Sigmoid colon (tissue), 6 donors: ENCODE measurements at regions not wholly inside any gene's neighbourhood (a gene's known extent, or its start where the extent isn't known, plus 50 kb on each side); places are given as distances from the start of the nearest gene placed in this dataset.
A peak's percentile ranks its signal among the peaks of the same experiment; 100 is the strongest.

Experiments used
- DNase-seq: peaks from one replicate; pipeline ENCODE4 v3.0.0-alpha.2; 2019
- H3K27ac ChIP-seq, 4 donors: fragments of 200-600 bp; sonication (generic); one replicate each; pipeline ENCODE4 v1.5.1; 2016 to 2019; ENCODE audit warnings: mild to moderate bottlenecking in 1 of 4
- H3K27me3 ChIP-seq, 3 donors: fragments of 200-600 bp; sonication (generic); one replicate each; pipeline ENCODE4 v1.5.1; 2019; ENCODE audit warnings: mild to moderate bottlenecking in 1 of 3
- H3K36me3 ChIP-seq, 4 donors: fragments of 200-600 bp; sonication (generic); one replicate each; pipeline ENCODE4 v1.5.1; 2016 to 2019
- H3K4me1 ChIP-seq, 4 donors: fragments of 200-600 bp; sonication (generic); one replicate each; pipeline ENCODE4 v1.5.1; 2017 to 2019
- H3K4me3 ChIP-seq, 4 donors: fragments of 200-600 bp; sonication (generic); one replicate each; pipeline ENCODE4 v1.5.1; 2017 to 2019; ENCODE audit warnings: mild to moderate bottlenecking in 2 of 4, moderate library complexity in 1 of 4
- H3K9me3 ChIP-seq, 4 donors: fragments of 200-600 bp in 3 of 4; sonication (generic) in 3 of 4; one replicate each; pipeline versions ENCODE4 v1.5.1 to v1.6.1; 2013 to 2019
- CTCF ChIP-seq, 4 experiments: fragments of 450-650 bp in 3 of 4; fragments of 200-600 bp in 1 of 4; IDR thresholded peaks; one replicate each; pipeline ENCODE4 v1.5.1; 2016 to 2019; ENCODE audit warnings: antibody characterized with exemption in 4 of 4, mild to moderate bottlenecking in 3 of 4, moderate library complexity in 2 of 4
- EP300 ChIP-seq, 4 donors: sonication (generic); formaldehyde crosslinking; IDR thresholded peaks; one replicate each; pipeline ENCODE4 v1.6.1; 2017; ENCODE audit warnings: antibody characterized with exemption in 4 of 4
- POLR2A ChIP-seq, 2 donors: fragments of 450-650 bp; IDR thresholded peaks; one replicate each; pipeline ENCODE4 v1.6.1; 2016; ENCODE audit warnings: antibody characterized with exemption in 2 of 2, mild to moderate bottlenecking in 2 of 2, moderate library complexity in 2 of 2
- POLR2AphosphoS5 ChIP-seq, 4 donors: sonication (generic); formaldehyde crosslinking; IDR thresholded peaks; one replicate each; pipeline ENCODE4 v1.6.1; 2017; ENCODE audit warnings: antibody characterized with exemption in 4 of 4
- WGBS, 2 donors: extraction: QIAGEN DNeasy Blood & Tissue Kit; methylation state at CpG; one replicate each; pipeline ENCODE4 v1.1.7; 2013; 5-methylcytosine and 5-hydroxymethylcytosine counted together
- intact Hi-C: fragments of 100-400 bp; cut with DNase I; formaldehyde crosslinking; loops from one replicate; pipeline ENCODE4 v1.15.1; 2023
- donor health status: healthy with polysubstance abuse.
- donor health status: healthy.

GRCh38 chr11:119506436-119506835 is 83.5 kb upstream of the THY1 start:
- DNase-seq = no peak
- no peaks in the 10 kb centered on the region for H3K27me3 ChIP-seq
- H3K4me1 ChIP-seq = peaks cover 0 to 12% (median 5%) of the 10 kb centered on the region in 4 donors
- intact Hi-C loops = no loop called here
- no peak overlapping the region for H3K4me3 ChIP-seq
- WGBS, 2 donors = 45 to 61% methylated on average over 3 of the region's 3 CpGs
- H3K9me3 ChIP-seq = no peaks in the 10 kb centered on the region
- no peaks in the 10 kb centered on the region for H3K36me3 ChIP-seq
- H3K27ac ChIP-seq = peak overlapping the region in 1 of 4 donors; percentile 46
- peak; percentile 43 to 78 (median 58) for TF ChIP-seq POLR2AphosphoS5 (IDR thresholded peaks at IDR 0.05)
- TF ChIP-seq EP300 (IDR thresholded peaks at IDR 0.05) = no peak

- peak overlapping the region in 1 of 4 donors; percentile 46 for H3K27ac ChIP-seq
- intact Hi-C loops = no loop called here
- DNase-seq = peak; percentile 76
- H3K4me1 ChIP-seq = peaks cover 0 to 12% (median 5%) of the 10 kb centered on the region in 4 donors
- no peaks in the 10 kb centered on the region for H3K27me3 ChIP-seq
- TF ChIP-seq POLR2AphosphoS5 (IDR thresholded peaks at IDR 0.05) (peak in 1 of 4 donors; percentile 36), EP300 (IDR thresholded peaks at IDR 0.05) (no peak)
- H3K4me3 ChIP-seq = no peak overlapping the region
- no peaks in the 10 kb centered on the region for H3K9me3 ChIP-seq
- H3K36me3 ChIP-seq = no peaks in the 10 kb centered on the region
- WGBS, 2 donors = 87 to 90% methylated on average over 8 of the region's 8 CpGs
These were observed 82.9 kb upstream of the THY1 start for GRCh38 chr11:119505861-119506260.

GRCh38 chr11:119505071-119505470 is 82.1 kb upstream of the THY1 start:
- H3K27me3 ChIP-seq = no peaks in the 10 kb centered on the region
- intact Hi-C loops = no loop called here
- no peak for DNase-seq
- TF ChIP-seq POLR2AphosphoS5 (IDR thresholded peaks at IDR 0.05) (no peak), CTCF (IDR thresholded peaks at IDR 0.05) (no peak), EP300 (IDR thresholded peaks at IDR 0.05) (no peak), POLR2A (IDR thresholded peaks at IDR 0.05) (no peak)
- no peak overlapping the region for H3K27ac ChIP-seq
- no peaks in the 10 kb centered on the region for H3K36me3 ChIP-seq
- H3K9me3 ChIP-seq = no peaks in the 10 kb centered on the region
- WGBS, 2 donors = 88 to 89% methylated on average over 5 of the region's 5 CpGs
- H3K4me3 ChIP-seq = no peak overlapping the region
- H3K4me1 ChIP-seq = peaks cover 0 to 7% (median 4%) of the 10 kb centered on the region in 4 donors

GRCh38 chr11:119504371-119504770 is 81.4 kb upstream of the THY1 start:
- Histone ChIP-seq H3K4me1 (peaks cover 0 to under 1% (median under 1%) of the 10 kb centered on the region in 4 donors), H3K27ac (no peak overlapping the region), H3K4me3 (no peak overlapping the region), H3K27me3 (no peaks in the 10 kb centered on the region), H3K9me3 (no peaks in the 10 kb centered on the region), H3K36me3 (no peaks in the 10 kb centered on the region)
- no peak for TF ChIP-seq POLR2AphosphoS5 (IDR thresholded peaks at IDR 0.05)
- TF ChIP-seq EP300 (IDR thresholded peaks at IDR 0.05) = no peak
- TF ChIP-seq CTCF (IDR thresholded peaks at IDR 0.05) = no peak
- no peak for TF ChIP-seq POLR2A (IDR thresholded peaks at IDR 0.05)
- intact Hi-C loops = no loop called here
- WGBS, 2 donors = 83 to 85% methylated on average over 1 of the region's 1 CpG
- DNase-seq = no peak

GRCh38 chr11:119501777-119502405 is 78.9 kb upstream of the THY1 start:
- TF ChIP-seq EP300 (IDR thresholded peaks at IDR 0.05) (no peak), CTCF (IDR thresholded peaks at IDR 0.05) (no peak), POLR2AphosphoS5 (IDR thresholded peaks at IDR 0.05) (no peak), POLR2A (IDR thresholded peaks at IDR 0.05) (no peak)
- intact Hi-C loops = no loop called here
- 62% methylated on average over 21 of the region's 21 CpGs for WGBS, 2 donors
- H3K4me1 ChIP-seq = no peaks in the 10 kb centered on the region
- DNase-seq = no peak
- no peaks in the 10 kb centered on the region for H3K27me3 ChIP-seq
- no peaks in the 10 kb centered on the region for H3K9me3 ChIP-seq
- H3K27ac ChIP-seq = no peak overlapping the region
- H3K36me3 ChIP-seq = no peaks in the 10 kb centered on the region
- H3K4me3 ChIP-seq = no peak overlapping the region

GRCh38 chr11:119497717-119498116 is 74.7 kb upstream of the THY1 start:
- H3K36me3 ChIP-seq = no peaks in the 10 kb centered on the region
- 77 to 83% methylated on average over 8 of the region's 8 CpGs for WGBS, 2 donors
- DNase-seq = no peak
- H3K4me3 ChIP-seq = no peak overlapping the region
- no peak overlapping the region for H3K27ac ChIP-seq
- H3K27me3 ChIP-seq = peaks cover 0 to 6% (median 0%) of the 10 kb centered on the region in 3 donors
- no peaks in the 10 kb centered on the region for H3K4me1 ChIP-seq
- H3K9me3 ChIP-seq = no peaks in the 10 kb centered on the region
- TF ChIP-seq POLR2AphosphoS5 (IDR thresholded peaks at IDR 0.05) (no peak), POLR2A (IDR thresholded peaks at IDR 0.05) (no peak), EP300 (IDR thresholded peaks at IDR 0.05) (no peak), CTCF (IDR thresholded peaks at IDR 0.05) (no peak)
- intact Hi-C loops = no loop called here
